Brain microvascular endothelial cell (primary cell): ENCODE measurements at regions not wholly inside any gene's neighbourhood (a gene's known extent, or its start where the extent isn't known, plus 50 kb on each side); places are given as distances from the start of the nearest gene placed in this dataset.

Experiments
- DNase-seq: peaks from one replicate; pipeline ENCODE4 v3.0.0-alpha.2; 2020
- H3K27ac ChIP-seq: fragments of 250-450 bp; sonication (Bioruptor Pico); 2 replicates; pipeline ENCODE4 v1.5.1; 2020; ENCODE audit warnings: mild to moderate bottlenecking, moderate library complexity
- H3K27me3 ChIP-seq: fragments of 250-450 bp; sonication (Bioruptor Pico); replicated peaks from 2 replicates; pipeline ENCODE4 v1.5.1; 2020; ENCODE audit warnings: mild to moderate bottlenecking
- H3K36me3 ChIP-seq: fragments of 250-450 bp; sonication (Bioruptor Pico); replicated peaks from 2 replicates; pipeline ENCODE4 v1.5.1; 2020; ENCODE audit warnings: mild to moderate bottlenecking
- H3K4me3 ChIP-seq: 2 replicates; pipeline ENCODE4 v1.5.1; 2011; ENCODE audit warnings: low read depth, mild to moderate bottlenecking, control low read depth, low read length, moderate library complexity
- in situ Hi-C: cut with HindIII; loops from 2 replicates; pipeline ENCODE4 v1.10.0; 2017; ENCODE audit warnings: low sequenced_read_pairs, low pct_ligation_motif_present
- TF ChIP-seq, protein P1 (sequence below): IDR thresholded peaks from 2 replicates; pipeline ENCODE4 v1.5.1; 2011; ENCODE audit warnings: low read depth, mild to moderate bottlenecking, moderate library complexity, low read length, control low read depth, inconsistent platforms; ENCODE audit errors: missing control alignments

GRCh38 chr5:168209244-168209995 lies 82.0 kb upstream of the WWC1 start:
- Histone ChIP-seq H3K4me3 (no peak overlapping the region), H3K36me3 (no peaks in the 10 kb centered on the region), H3K27me3 (no peaks in the 10 kb centered on the region), H3K27ac (no peak overlapping the region)
- in situ Hi-C loops = no loop called here
- no peak for DNase-seq
- TF ChIP-seq, protein P1, sequence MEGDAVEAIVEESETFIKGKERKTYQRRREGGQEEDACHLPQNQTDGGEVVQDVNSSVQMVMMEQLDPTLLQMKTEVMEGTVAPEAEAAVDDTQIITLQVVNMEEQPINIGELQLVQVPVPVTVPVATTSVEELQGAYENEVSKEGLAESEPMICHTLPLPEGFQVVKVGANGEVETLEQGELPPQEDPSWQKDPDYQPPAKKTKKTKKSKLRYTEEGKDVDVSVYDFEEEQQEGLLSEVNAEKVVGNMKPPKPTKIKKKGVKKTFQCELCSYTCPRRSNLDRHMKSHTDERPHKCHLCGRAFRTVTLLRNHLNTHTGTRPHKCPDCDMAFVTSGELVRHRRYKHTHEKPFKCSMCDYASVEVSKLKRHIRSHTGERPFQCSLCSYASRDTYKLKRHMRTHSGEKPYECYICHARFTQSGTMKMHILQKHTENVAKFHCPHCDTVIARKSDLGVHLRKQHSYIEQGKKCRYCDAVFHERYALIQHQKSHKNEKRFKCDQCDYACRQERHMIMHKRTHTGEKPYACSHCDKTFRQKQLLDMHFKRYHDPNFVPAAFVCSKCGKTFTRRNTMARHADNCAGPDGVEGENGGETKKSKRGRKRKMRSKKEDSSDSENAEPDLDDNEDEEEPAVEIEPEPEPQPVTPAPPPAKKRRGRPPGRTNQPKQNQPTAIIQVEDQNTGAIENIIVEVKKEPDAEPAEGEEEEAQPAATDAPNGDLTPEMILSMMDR = no peak

DNA sequence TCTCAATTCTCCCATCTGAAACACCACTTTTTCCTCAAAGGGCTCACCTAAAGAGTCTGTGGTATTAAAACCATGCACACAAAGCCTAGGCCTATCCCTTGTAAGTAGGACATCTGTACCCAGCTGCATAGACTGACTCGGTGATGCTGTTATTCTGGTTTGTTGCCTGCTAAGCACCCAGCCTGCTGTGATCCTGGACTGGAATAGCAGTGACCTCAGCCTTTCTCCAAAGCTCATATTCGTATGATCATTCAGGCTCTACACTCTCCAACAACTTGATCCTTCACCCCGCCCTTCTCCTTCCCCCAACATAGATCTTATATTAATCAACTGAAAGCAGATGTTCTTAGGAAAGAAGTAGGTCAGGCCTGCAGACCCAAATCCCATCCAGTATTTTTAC lies 81.4 kb upstream of the WWC1 start:
- no peaks in the 10 kb centered on the region for H3K27me3 ChIP-seq
- no peak for DNase-seq
- H3K27ac ChIP-seq = no peak overlapping the region
- TF ChIP-seq, protein P1 = no peak
- H3K36me3 ChIP-seq = no peaks in the 10 kb centered on the region
- in situ Hi-C loops = no loop called here
- no peak overlapping the region for H3K4me3 ChIP-seq

DNA sequence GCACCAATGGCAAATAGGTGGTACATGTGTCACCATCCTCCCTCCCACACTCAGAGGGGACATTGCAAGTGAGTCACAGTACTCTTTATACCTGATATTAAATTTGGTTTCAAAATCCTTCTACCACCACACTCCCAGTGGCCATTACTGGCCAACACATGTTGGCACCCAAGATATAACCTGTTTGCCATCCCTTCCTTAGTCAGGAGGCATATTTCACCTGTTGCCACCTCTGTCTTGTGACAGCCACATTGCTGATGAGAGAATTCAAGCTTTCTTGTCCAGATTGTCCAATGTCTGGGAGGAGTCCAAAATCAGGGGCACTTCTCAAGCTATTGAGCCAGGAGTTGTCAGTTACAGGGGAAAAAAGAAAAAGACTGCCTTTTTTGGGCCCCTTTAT lies 80.2 kb upstream of the WWC1 start:
- H3K27ac ChIP-seq = no peak overlapping the region
- no peaks in the 10 kb centered on the region for H3K36me3 ChIP-seq
- no peak for DNase-seq
- TF ChIP-seq, protein P1 = no peak
- no peaks in the 10 kb centered on the region for H3K27me3 ChIP-seq
- in situ Hi-C loops = no loop called here
- H3K4me3 ChIP-seq = no peak overlapping the region

DNA sequence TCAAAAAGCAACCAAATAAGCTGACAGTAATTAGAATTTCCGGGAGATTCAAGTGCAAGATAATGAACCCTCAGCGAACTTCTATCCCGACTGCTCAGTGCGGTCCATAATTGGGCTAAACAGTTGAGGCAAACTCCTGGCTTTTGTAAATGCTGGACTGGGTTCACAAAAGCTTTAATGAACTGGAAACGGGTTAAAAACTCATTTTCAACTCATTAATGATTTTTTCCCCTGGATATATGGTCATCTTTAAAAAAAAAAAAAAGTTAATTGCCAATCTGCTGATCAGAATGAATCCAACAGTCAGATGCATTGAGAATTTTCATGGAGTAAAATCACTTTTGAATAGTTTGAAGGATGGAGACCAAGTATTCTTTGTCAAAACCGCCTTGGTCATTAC lies 79.5 kb upstream of the WWC1 start:
- Histone ChIP-seq H3K36me3 (no peaks in the 10 kb centered on the region), H3K27me3 (no peaks in the 10 kb centered on the region), H3K27ac (no peak overlapping the region), H3K4me3 (no peak overlapping the region)
- TF ChIP-seq, protein P1 = no peak
- in situ Hi-C loops = no loop called here
- DNase-seq = no peak

GRCh38 chr5:168214071-168214470 lies 77.4 kb upstream of the WWC1 start:
- H3K4me3 ChIP-seq = no peak overlapping the region
- TF ChIP-seq, protein P1 = no peak

GRCh38 chr5:168214886-168215285 lies 76.6 kb upstream of the WWC1 start:
- in situ Hi-C loops = no loop called here
- no peaks in the 10 kb centered on the region for H3K36me3 ChIP-seq
- TF ChIP-seq, protein P1 = no peak

More at GRCh38 chr5:168214071-168214470, 77.4 kb upstream of the WWC1 start:
- Histone ChIP-seq H3K27me3 (no peaks in the 10 kb centered on the region), H3K36me3 (no peaks in the 10 kb centered on the region), H3K27ac (no peak overlapping the region)
- DNase-seq = no peak
- in situ Hi-C loops = no loop called here

More at GRCh38 chr5:168214886-168215285, 76.6 kb upstream of the WWC1 start:
- no peaks in the 10 kb centered on the region for H3K27me3 ChIP-seq
- H3K27ac ChIP-seq = no peak overlapping the region
- DNase-seq = no peak
- no peak overlapping the region for H3K4me3 ChIP-seq
